ENCODE measurements at regions not wholly inside any gene's neighbourhood (a gene's known extent, or its start where the extent isn't known, plus 50 kb on each side); places are given as distances from the start of the nearest gene placed in this dataset.

DNA sequence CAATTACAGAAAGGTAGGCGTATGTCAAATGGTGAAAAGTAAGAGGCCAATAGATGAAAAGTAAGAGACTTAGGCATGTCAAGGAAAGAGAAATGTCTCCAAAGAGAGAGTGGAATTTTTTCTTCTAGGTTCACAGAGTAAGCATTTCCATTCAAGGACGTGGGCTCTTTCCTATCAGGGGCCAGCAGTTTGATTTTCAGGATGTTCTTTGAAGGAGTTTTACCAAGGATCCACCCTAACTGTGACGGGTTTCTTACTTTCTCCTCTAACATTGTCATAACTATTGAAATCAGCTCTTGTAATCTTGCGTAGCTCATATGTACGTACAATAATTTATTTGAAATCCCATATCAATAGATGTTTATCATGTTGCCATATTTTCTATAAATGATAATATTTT lies 2112.2 kb upstream of the RAG2 start:
- TF ChIP-seq, protein P1, sequence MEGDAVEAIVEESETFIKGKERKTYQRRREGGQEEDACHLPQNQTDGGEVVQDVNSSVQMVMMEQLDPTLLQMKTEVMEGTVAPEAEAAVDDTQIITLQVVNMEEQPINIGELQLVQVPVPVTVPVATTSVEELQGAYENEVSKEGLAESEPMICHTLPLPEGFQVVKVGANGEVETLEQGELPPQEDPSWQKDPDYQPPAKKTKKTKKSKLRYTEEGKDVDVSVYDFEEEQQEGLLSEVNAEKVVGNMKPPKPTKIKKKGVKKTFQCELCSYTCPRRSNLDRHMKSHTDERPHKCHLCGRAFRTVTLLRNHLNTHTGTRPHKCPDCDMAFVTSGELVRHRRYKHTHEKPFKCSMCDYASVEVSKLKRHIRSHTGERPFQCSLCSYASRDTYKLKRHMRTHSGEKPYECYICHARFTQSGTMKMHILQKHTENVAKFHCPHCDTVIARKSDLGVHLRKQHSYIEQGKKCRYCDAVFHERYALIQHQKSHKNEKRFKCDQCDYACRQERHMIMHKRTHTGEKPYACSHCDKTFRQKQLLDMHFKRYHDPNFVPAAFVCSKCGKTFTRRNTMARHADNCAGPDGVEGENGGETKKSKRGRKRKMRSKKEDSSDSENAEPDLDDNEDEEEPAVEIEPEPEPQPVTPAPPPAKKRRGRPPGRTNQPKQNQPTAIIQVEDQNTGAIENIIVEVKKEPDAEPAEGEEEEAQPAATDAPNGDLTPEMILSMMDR (IDR thresholded peaks at IDR 0.05 in 2 of 3, conservative IDR thresholded peaks at IDR 0.05 in 1 of 3; ENCODE audit: borderline replicate concordance in 1 of 3, insufficient read depth in 1 of 3, low read depth in 2 of 3, low read length in 2 of 3), result no peak
- TF ChIP-seq POLR2A (IDR thresholded peaks at IDR 0.05; ENCODE audit: borderline replicate concordance, extremely low read depth, insufficient read depth, insufficient read length), result no peak
- TF ChIP-seq, protein P2, sequence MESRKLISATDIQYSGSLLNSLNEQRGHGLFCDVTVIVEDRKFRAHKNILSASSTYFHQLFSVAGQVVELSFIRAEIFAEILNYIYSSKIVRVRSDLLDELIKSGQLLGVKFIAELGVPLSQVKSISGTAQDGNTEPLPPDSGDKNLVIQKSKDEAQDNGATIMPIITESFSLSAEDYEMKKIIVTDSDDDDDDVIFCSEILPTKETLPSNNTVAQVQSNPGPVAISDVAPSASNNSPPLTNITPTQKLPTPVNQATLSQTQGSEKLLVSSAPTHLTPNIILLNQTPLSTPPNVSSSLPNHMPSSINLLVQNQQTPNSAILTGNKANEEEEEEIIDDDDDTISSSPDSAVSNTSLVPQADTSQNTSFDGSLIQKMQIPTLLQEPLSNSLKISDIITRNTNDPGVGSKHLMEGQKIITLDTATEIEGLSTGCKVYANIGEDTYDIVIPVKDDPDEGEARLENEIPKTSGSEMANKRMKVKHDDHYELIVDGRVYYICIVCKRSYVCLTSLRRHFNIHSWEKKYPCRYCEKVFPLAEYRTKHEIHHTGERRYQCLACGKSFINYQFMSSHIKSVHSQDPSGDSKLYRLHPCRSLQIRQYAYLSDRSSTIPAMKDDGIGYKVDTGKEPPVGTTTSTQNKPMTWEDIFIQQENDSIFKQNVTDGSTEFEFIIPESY (IDR thresholded peaks at IDR 0.05; ENCODE audit: extremely low read depth, insufficient replicate concordance, low read length), result no peak
- TF ChIP-seq YY1 (IDR thresholded peaks at IDR 0.05; ENCODE audit: extremely low read depth, insufficient replicate concordance, low read depth, low read length), result no peak
- TF ChIP-seq, protein P3, sequence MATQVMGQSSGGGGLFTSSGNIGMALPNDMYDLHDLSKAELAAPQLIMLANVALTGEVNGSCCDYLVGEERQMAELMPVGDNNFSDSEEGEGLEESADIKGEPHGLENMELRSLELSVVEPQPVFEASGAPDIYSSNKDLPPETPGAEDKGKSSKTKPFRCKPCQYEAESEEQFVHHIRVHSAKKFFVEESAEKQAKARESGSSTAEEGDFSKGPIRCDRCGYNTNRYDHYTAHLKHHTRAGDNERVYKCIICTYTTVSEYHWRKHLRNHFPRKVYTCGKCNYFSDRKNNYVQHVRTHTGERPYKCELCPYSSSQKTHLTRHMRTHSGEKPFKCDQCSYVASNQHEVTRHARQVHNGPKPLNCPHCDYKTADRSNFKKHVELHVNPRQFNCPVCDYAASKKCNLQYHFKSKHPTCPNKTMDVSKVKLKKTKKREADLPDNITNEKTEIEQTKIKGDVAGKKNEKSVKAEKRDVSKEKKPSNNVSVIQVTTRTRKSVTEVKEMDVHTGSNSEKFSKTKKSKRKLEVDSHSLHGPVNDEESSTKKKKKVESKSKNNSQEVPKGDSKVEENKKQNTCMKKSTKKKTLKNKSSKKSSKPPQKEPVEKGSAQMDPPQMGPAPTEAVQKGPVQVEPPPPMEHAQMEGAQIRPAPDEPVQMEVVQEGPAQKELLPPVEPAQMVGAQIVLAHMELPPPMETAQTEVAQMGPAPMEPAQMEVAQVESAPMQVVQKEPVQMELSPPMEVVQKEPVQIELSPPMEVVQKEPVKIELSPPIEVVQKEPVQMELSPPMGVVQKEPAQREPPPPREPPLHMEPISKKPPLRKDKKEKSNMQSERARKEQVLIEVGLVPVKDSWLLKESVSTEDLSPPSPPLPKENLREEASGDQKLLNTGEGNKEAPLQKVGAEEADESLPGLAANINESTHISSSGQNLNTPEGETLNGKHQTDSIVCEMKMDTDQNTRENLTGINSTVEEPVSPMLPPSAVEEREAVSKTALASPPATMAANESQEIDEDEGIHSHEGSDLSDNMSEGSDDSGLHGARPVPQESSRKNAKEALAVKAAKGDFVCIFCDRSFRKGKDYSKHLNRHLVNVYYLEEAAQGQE (IDR thresholded peaks at IDR 0.05; ENCODE audit: low read depth), result no peak
- TF ChIP-seq SIN3A (IDR thresholded peaks at IDR 0.05; ENCODE audit: low read depth), result no peak
